HAP-1 (cell line): ENCODE measurements at regions not wholly inside any gene's neighbourhood (a gene's known extent, or its start where the extent isn't known, plus 50 kb on each side); places are given as distances from the start of the nearest gene placed in this dataset.
"Not testable (repeated sequence)": the region's sequence is repeated elsewhere in the genome, so short reads cannot be mapped to it uniquely, and the experiment has no call there.

Experiments
- DNase-seq, 2 experiments: peaks; one replicate each; pipeline ENCODE4 v3.0.0-alpha.2; 2016 to 2020; ENCODE audit warnings: low spot score in 2 of 2
- H3K27me3 ChIP-seq: fragments of 250-450 bp; sonication (Bioruptor Pico); 2 replicates; pipeline ENCODE4 v1.5.1; 2020; ENCODE audit warnings: low read depth, mild to moderate bottlenecking, moderate library complexity
- H3K36me3 ChIP-seq: fragments of 250-450 bp; sonication (Bioruptor Pico); replicated peaks from 2 replicates; pipeline ENCODE4 v1.5.1; 2020; ENCODE audit warnings: mild to moderate bottlenecking
- H3K4me1 ChIP-seq: fragments of 250-450 bp; sonication (Bioruptor Pico); 2 replicates; pipeline ENCODE4 v1.5.1; 2020; ENCODE audit warnings: mild to moderate bottlenecking
- H3K4me3 ChIP-seq: fragments of 250-450 bp; sonication (Bioruptor Pico); 2 replicates; pipeline ENCODE4 v1.5.1; 2020; ENCODE audit warnings: mild to moderate bottlenecking, moderate library complexity
- H3K9me3 ChIP-seq: fragments of 250-450 bp; sonication (Bioruptor Pico); 2 replicates; pipeline ENCODE4 v1.5.1; 2020; ENCODE audit warnings: mild to moderate bottlenecking, moderate library complexity
- in situ Hi-C: fragments of 300-500 bp; cut with MboI; formaldehyde crosslinking; loops from 3 replicates; pipeline ENCODE4 v1.14.3; 2020; ENCODE audit warnings: low sequenced_read_pairs, inconsistent platforms, mixed read lengths

GRCh38 chr9:75814667-75815066 lies 75.8 kb upstream of the PCSK5 start:
- Histone ChIP-seq H3K27me3 (no peaks in the 10 kb centered on the region; the same call in 1 of the 2 replicates), H3K4me1 (no peaks in the 10 kb centered on the region), H3K4me3 (no peak overlapping the region), H3K9me3 (no peaks in the 10 kb centered on the region), H3K36me3 (no peaks in the 10 kb centered on the region)
- no peak for DNase-seq
- in situ Hi-C loops, result no loop called here

- H3K4me1 ChIP-seq, H3K9me3 ChIP-seq, H3K27me3 ChIP-seq, H3K4me3 ChIP-seq, H3K36me3 ChIP-seq, DNase-seq, in situ Hi-C loops: not testable (repeated sequence)
Measured at GRCh38 chr9:75820471-75821115, 69.9 kb upstream of the PCSK5 start.

GRCh38 chr9:75823151-75823550 lies 67.3 kb upstream of the PCSK5 start:
- in situ Hi-C loops, result no loop called here
- Histone ChIP-seq H3K36me3 (no peaks in the 10 kb centered on the region), H3K4me3 (no peak overlapping the region), H3K9me3 (no peaks in the 10 kb centered on the region), H3K4me1 (no peaks in the 10 kb centered on the region), H3K27me3 (no peaks in the 10 kb centered on the region)
- DNase-seq, result no peak

GRCh38 chr9:75824816-75825568 lies 65.5 kb upstream of the PCSK5 start:
- no peaks in the 10 kb centered on the region for H3K36me3 ChIP-seq
- H3K27me3 ChIP-seq, result no peaks in the 10 kb centered on the region
- no peak for DNase-seq
- no peak overlapping the region for H3K4me3 ChIP-seq
- in situ Hi-C loops, result loop anchor here (25.0 kb wide), 1 partner anchor 462 kb away; no protein-coding TSS in a partner anchor
- no peaks in the 10 kb centered on the region for H3K4me1 ChIP-seq
- H3K9me3 ChIP-seq, result no peaks in the 10 kb centered on the region

GRCh38 chr9:75826314-75826713 lies 64.2 kb upstream of the PCSK5 start:
- no peaks in the 10 kb centered on the region for H3K9me3 ChIP-seq

GRCh38 chr9:75830303-75830702 lies 60.2 kb upstream of the PCSK5 start:
- in situ Hi-C loops, result loop anchor here (25.0 kb wide), 1 partner anchor 457 kb away; no protein-coding TSS in a partner anchor
- H3K36me3 ChIP-seq, result no peaks in the 10 kb centered on the region
- no peak for DNase-seq

More at GRCh38 chr9:75826314-75826713, 64.2 kb upstream of the PCSK5 start:
- in situ Hi-C loops, result loop anchor here (25.0 kb wide), 1 partner anchor 461 kb away; no protein-coding TSS in a partner anchor
- DNase-seq, result no peak
- Histone ChIP-seq H3K27me3 (no peaks in the 10 kb centered on the region), H3K36me3 (no peaks in the 10 kb centered on the region), H3K4me1 (no peaks in the 10 kb centered on the region), H3K4me3 (no peak overlapping the region)

GRCh38 chr9:75833778-75834177 lies 56.7 kb upstream of the PCSK5 start:
- Histone ChIP-seq H3K4me3 (no peak overlapping the region), H3K36me3 (no peaks in the 10 kb centered on the region), H3K4me1 (no peaks in the 10 kb centered on the region), H3K27me3 (peaks cover 3% of the 10 kb centered on the region; the same call in 1 of the 2 replicates), H3K9me3 (no peaks in the 10 kb centered on the region)
- in situ Hi-C loops, result loop anchor here (25.0 kb wide), 1 partner anchor 454 kb away; no protein-coding TSS in a partner anchor
- DNase-seq, result no peak

More at GRCh38 chr9:75830303-75830702, 60.2 kb upstream of the PCSK5 start:
- Histone ChIP-seq H3K9me3 (no peaks in the 10 kb centered on the region), H3K4me1 (no peaks in the 10 kb centered on the region), H3K4me3 (no peak overlapping the region), H3K27me3 (peaks cover 1% of the 10 kb centered on the region; the same call in 1 of the 2 replicates)

GRCh38 chr9:75834878-75835277 lies 55.6 kb upstream of the PCSK5 start:
- Histone ChIP-seq H3K27me3 (peaks cover 3% of the 10 kb centered on the region; the same call in 1 of the 2 replicates), H3K4me3 (no peak overlapping the region), H3K9me3 (no peaks in the 10 kb centered on the region), H3K4me1 (no peaks in the 10 kb centered on the region), H3K36me3 (no peaks in the 10 kb centered on the region)
- in situ Hi-C loops, result loop anchor here (25.0 kb wide), 1 partner anchor 452 kb away; no protein-coding TSS in a partner anchor
- no peak for DNase-seq
